Lower leg skin (tissue), 3 donors: ENCODE measurements at regions not wholly inside any gene's neighbourhood (a gene's known extent, or its start where the extent isn't known, plus 50 kb on each side); places are given as distances from the start of the nearest gene placed in this dataset.

Source experiments
- POLR2A ChIP-seq, 2 donors: fragments of 450-650 bp; IDR thresholded peaks; one replicate each; pipeline ENCODE4 v1.6.1; 2016 to 2017; ENCODE audit warnings: antibody characterized with exemption in 2 of 2, mild to moderate bottlenecking in 1 of 2, moderate library complexity in 1 of 2
- TF ChIP-seq, protein P1 (sequence below), 3 donors: fragments of 450-650 bp; IDR thresholded peaks; one replicate each; pipeline ENCODE4 v1.5.1; 2016; ENCODE audit warnings: antibody characterized with exemption in 3 of 3, mild to moderate bottlenecking in 3 of 3, moderate library complexity in 2 of 3

- TF ChIP-seq, protein P1, sequence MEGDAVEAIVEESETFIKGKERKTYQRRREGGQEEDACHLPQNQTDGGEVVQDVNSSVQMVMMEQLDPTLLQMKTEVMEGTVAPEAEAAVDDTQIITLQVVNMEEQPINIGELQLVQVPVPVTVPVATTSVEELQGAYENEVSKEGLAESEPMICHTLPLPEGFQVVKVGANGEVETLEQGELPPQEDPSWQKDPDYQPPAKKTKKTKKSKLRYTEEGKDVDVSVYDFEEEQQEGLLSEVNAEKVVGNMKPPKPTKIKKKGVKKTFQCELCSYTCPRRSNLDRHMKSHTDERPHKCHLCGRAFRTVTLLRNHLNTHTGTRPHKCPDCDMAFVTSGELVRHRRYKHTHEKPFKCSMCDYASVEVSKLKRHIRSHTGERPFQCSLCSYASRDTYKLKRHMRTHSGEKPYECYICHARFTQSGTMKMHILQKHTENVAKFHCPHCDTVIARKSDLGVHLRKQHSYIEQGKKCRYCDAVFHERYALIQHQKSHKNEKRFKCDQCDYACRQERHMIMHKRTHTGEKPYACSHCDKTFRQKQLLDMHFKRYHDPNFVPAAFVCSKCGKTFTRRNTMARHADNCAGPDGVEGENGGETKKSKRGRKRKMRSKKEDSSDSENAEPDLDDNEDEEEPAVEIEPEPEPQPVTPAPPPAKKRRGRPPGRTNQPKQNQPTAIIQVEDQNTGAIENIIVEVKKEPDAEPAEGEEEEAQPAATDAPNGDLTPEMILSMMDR (IDR thresholded peaks at IDR 0.05) = no peak
- no peak for TF ChIP-seq POLR2A (IDR thresholded peaks at IDR 0.05)
Observed at GRCh38 chr17:33816842-33817617, 438.1 kb upstream of the CCL2 start.
